ENCODE measurements at regions not wholly inside any gene's neighbourhood (a gene's known extent, or its start where the extent isn't known, plus 50 kb on each side); places are given as distances from the start of the nearest gene placed in this dataset.

- Histone ChIP-seq H3K9me3 (ENCODE audit: control insufficient read depth in 2 of 3, low read length in 3 of 3) (no peaks in the 10 kb centered on the region), H3K4me3 (ENCODE audit: low read length) (no peak overlapping the region), H3K36me3 (ENCODE audit: control insufficient read depth in 2 of 3, insufficient read depth in 3 of 3, low read length in 3 of 3) (no peaks in the 10 kb centered on the region), H3K27me3 (ENCODE audit: control insufficient read depth in 2 of 2, insufficient read depth in 2 of 2, low read length in 2 of 2) (no peaks in the 10 kb centered on the region), H3K4me1 (ENCODE audit: control insufficient read depth in 2 of 2, insufficient read depth in 2 of 2, low read length in 2 of 2) (no peaks in the 10 kb centered on the region), H3K27ac (ENCODE audit: low read depth, low read length) (no peak overlapping the region)
- H3K4me3 Mint-ChIP-seq, result no peak overlapping the region
- ATAC-seq (no peak), DNase-seq (no peak)
- peaks cover 0 to 3% (median 0%) of the 10 kb centered on the region in 11 donors for H3K9me3 Mint-ChIP-seq
- no peak overlapping the region for H3K27ac Mint-ChIP-seq
- intact Hi-C loops (cut with micrococcal nuclease), result no loop called here
- ChIA-PET CTCF (no interaction called here), POLR2A (no interaction called here)
- H3K36me3 Mint-ChIP-seq, result no peaks in the 10 kb centered on the region
- no peaks in the 10 kb centered on the region for H3K4me1 Mint-ChIP-seq
- peaks cover 0 to 6% (median 0%) of the 10 kb centered on the region in 5 donors for H3K27me3 Mint-ChIP-seq
Observed at GRCh38 chr6:98579941-98580340, 254.4 kb upstream of the POU3F2 start.

GRCh38 chr6:98581705-98582104 is 252.7 kb upstream of the POU3F2 start:
- DNase-seq, result no peak
- H3K4me1 Mint-ChIP-seq, result no peaks in the 10 kb centered on the region
- Histone ChIP-seq H3K4me3 (ENCODE audit: low read length) (no peak overlapping the region), H3K4me1 (ENCODE audit: control insufficient read depth in 2 of 2, insufficient read depth in 2 of 2, low read length in 2 of 2) (no peaks in the 10 kb centered on the region), H3K27me3 (ENCODE audit: control insufficient read depth in 2 of 2, insufficient read depth in 2 of 2, low read length in 2 of 2) (no peaks in the 10 kb centered on the region), H3K36me3 (ENCODE audit: control insufficient read depth in 2 of 3, insufficient read depth in 3 of 3, low read length in 3 of 3) (no peaks in the 10 kb centered on the region), H3K27ac (ENCODE audit: low read depth, low read length) (no peak overlapping the region), H3K9me3 (ENCODE audit: control insufficient read depth in 2 of 3, low read length in 3 of 3) (no peaks in the 10 kb centered on the region)
- CTCF ChIA-PET, result no interaction called here
- ATAC-seq, result no peak
- H3K9me3 Mint-ChIP-seq, result peaks cover 0 to 3% (median 0%) of the 10 kb centered on the region in 11 donors
- H3K36me3 Mint-ChIP-seq, result no peaks in the 10 kb centered on the region
- H3K27ac Mint-ChIP-seq, result no peak overlapping the region
- intact Hi-C loops (cut with micrococcal nuclease), result no loop called here
- H3K27me3 Mint-ChIP-seq, result peaks cover 0 to 6% (median 0%) of the 10 kb centered on the region in 5 donors
- H3K4me3 Mint-ChIP-seq, result no peak overlapping the region
- POLR2A ChIA-PET, result no interaction called here

- no peak overlapping the region for H3K27ac Mint-ChIP-seq
- no peak for DNase-seq
- H3K27me3 Mint-ChIP-seq, result peaks cover 0 to 12% (median 0%) of the 10 kb centered on the region in 5 donors
- Histone ChIP-seq H3K4me1 (ENCODE audit: control insufficient read depth in 2 of 2, insufficient read depth in 2 of 2, low read length in 2 of 2) (no peaks in the 10 kb centered on the region), H3K9me3 (ENCODE audit: control insufficient read depth in 2 of 3, low read length in 3 of 3) (no peaks in the 10 kb centered on the region), H3K27me3 (ENCODE audit: control insufficient read depth in 2 of 2, insufficient read depth in 2 of 2, low read length in 2 of 2) (no peaks in the 10 kb centered on the region), H3K36me3 (ENCODE audit: control insufficient read depth in 2 of 3, insufficient read depth in 3 of 3, low read length in 3 of 3) (no peaks in the 10 kb centered on the region), H3K27ac (ENCODE audit: low read depth, low read length) (no peak overlapping the region), H3K4me3 (ENCODE audit: low read length) (no peak overlapping the region)
- peaks cover 0 to 3% (median 0%) of the 10 kb centered on the region in 11 donors for H3K9me3 Mint-ChIP-seq
- intact Hi-C loops (cut with micrococcal nuclease), result no loop called here
- ChIA-PET POLR2A (no interaction called here), CTCF (no interaction called here)
- ATAC-seq, result no peak
- H3K4me3 Mint-ChIP-seq, result no peak overlapping the region
- no peaks in the 10 kb centered on the region for H3K4me1 Mint-ChIP-seq
- no peaks in the 10 kb centered on the region for H3K36me3 Mint-ChIP-seq
Observed at GRCh38 chr6:98583506-98583905, 250.9 kb upstream of the POU3F2 start.

GRCh38 chr6:98586163-98586562 is 248.2 kb upstream of the POU3F2 start:
- Histone ChIP-seq H3K27ac (ENCODE audit: low read depth, low read length) (no peak overlapping the region), H3K27me3 (ENCODE audit: control insufficient read depth in 2 of 2, insufficient read depth in 2 of 2, low read length in 2 of 2) (no peaks in the 10 kb centered on the region), H3K9me3 (ENCODE audit: control insufficient read depth in 2 of 3, low read length in 3 of 3) (no peaks in the 10 kb centered on the region), H3K4me3 (ENCODE audit: low read length) (no peak overlapping the region), H3K36me3 (ENCODE audit: control insufficient read depth in 2 of 3, insufficient read depth in 3 of 3, low read length in 3 of 3) (no peaks in the 10 kb centered on the region), H3K4me1 (ENCODE audit: control insufficient read depth in 2 of 2, insufficient read depth in 2 of 2, low read length in 2 of 2) (no peaks in the 10 kb centered on the region)
- no peaks in the 10 kb centered on the region for H3K4me1 Mint-ChIP-seq
- ChIA-PET CTCF (no interaction called here), POLR2A (no interaction called here)
- H3K36me3 Mint-ChIP-seq, result no peaks in the 10 kb centered on the region
- intact Hi-C loops (cut with micrococcal nuclease), result no loop called here
- ATAC-seq (no peak), DNase-seq (no peak)
- peaks cover 0 to 5% (median 3%) of the 10 kb centered on the region in 5 donors for H3K27me3 Mint-ChIP-seq
- peaks cover 0 to 4% (median 0%) of the 10 kb centered on the region in 11 donors for H3K9me3 Mint-ChIP-seq
- H3K27ac Mint-ChIP-seq, result no peak overlapping the region
- no peak overlapping the region for H3K4me3 Mint-ChIP-seq

GRCh38 chr6:98587555-98587954 is 246.8 kb upstream of the POU3F2 start:
- POLR2A ChIA-PET, result no interaction called here
- no peaks in the 10 kb centered on the region for H3K27me3 ChIP-seq (ENCODE audit: control insufficient read depth in 2 of 2, insufficient read depth in 2 of 2, low read length in 2 of 2)
- H3K4me3 ChIP-seq (ENCODE audit: low read length), result no peak overlapping the region
- no peak overlapping the region for H3K27ac ChIP-seq (ENCODE audit: low read depth, low read length)
- Mint-ChIP-seq H3K27me3 (peaks cover 0 to 5% (median 3%) of the 10 kb centered on the region in 5 donors), H3K36me3 (no peaks in the 10 kb centered on the region), H3K4me3 (no peak overlapping the region), H3K27ac (no peak overlapping the region), H3K9me3 (peaks cover 0 to 4% (median 0%) of the 10 kb centered on the region in 11 donors), H3K4me1 (no peaks in the 10 kb centered on the region)
- CTCF ChIA-PET, result no interaction called here
- DNase-seq, result no peak
- ATAC-seq, result no peak
- no peaks in the 10 kb centered on the region for H3K9me3 ChIP-seq (ENCODE audit: control insufficient read depth in 2 of 3, low read length in 3 of 3)
- intact Hi-C loops (cut with micrococcal nuclease), result no loop called here
- no peaks in the 10 kb centered on the region for H3K36me3 ChIP-seq (ENCODE audit: control insufficient read depth in 2 of 3, insufficient read depth in 3 of 3, low read length in 3 of 3)
- no peaks in the 10 kb centered on the region for H3K4me1 ChIP-seq (ENCODE audit: control insufficient read depth in 2 of 2, insufficient read depth in 2 of 2, low read length in 2 of 2)

- no peaks in the 10 kb centered on the region for H3K4me1 Mint-ChIP-seq
- DNase-seq (no peak), ATAC-seq (no peak)
- Histone ChIP-seq H3K36me3 (ENCODE audit: control insufficient read depth in 2 of 3, insufficient read depth in 3 of 3, low read length in 3 of 3) (no peaks in the 10 kb centered on the region), H3K4me1 (ENCODE audit: control insufficient read depth in 2 of 2, insufficient read depth in 2 of 2, low read length in 2 of 2) (no peaks in the 10 kb centered on the region), H3K4me3 (ENCODE audit: low read length) (no peak overlapping the region), H3K9me3 (ENCODE audit: control insufficient read depth in 2 of 3, low read length in 3 of 3) (no peaks in the 10 kb centered on the region), H3K27ac (ENCODE audit: low read depth, low read length) (no peak overlapping the region), H3K27me3 (ENCODE audit: control insufficient read depth in 2 of 2, insufficient read depth in 2 of 2, low read length in 2 of 2) (no peaks in the 10 kb centered on the region)
- no peaks in the 10 kb centered on the region for H3K36me3 Mint-ChIP-seq
- H3K27me3 Mint-ChIP-seq, result peaks cover 0 to 5% (median 3%) of the 10 kb centered on the region in 5 donors
- ChIA-PET CTCF (no interaction called here), POLR2A (no interaction called here)
- H3K27ac Mint-ChIP-seq, result no peak overlapping the region
- H3K9me3 Mint-ChIP-seq, result peaks cover 0 to 4% (median 0%) of the 10 kb centered on the region in 11 donors
- H3K4me3 Mint-ChIP-seq, result no peak overlapping the region
- intact Hi-C loops (cut with micrococcal nuclease), result no loop called here
Observed at GRCh38 chr6:98589536-98589935, 244.8 kb upstream of the POU3F2 start.

- peaks cover 0 to 4% (median 0%) of the 10 kb centered on the region in 11 donors for H3K9me3 Mint-ChIP-seq
- no peaks in the 10 kb centered on the region for H3K27me3 ChIP-seq (ENCODE audit: control insufficient read depth in 2 of 2, insufficient read depth in 2 of 2, low read length in 2 of 2)
- no peaks in the 10 kb centered on the region for H3K4me1 ChIP-seq (ENCODE audit: control insufficient read depth in 2 of 2, insufficient read depth in 2 of 2, low read length in 2 of 2)
- DNase-seq (no peak), ATAC-seq (no peak)
- no peaks in the 10 kb centered on the region for H3K36me3 Mint-ChIP-seq
- ChIA-PET POLR2A (no interaction called here), CTCF (no interaction called here)
- H3K27me3 Mint-ChIP-seq, result peaks cover 0 to 5% (median 0%) of the 10 kb centered on the region in 5 donors
- no peak overlapping the region for H3K27ac Mint-ChIP-seq
- no peaks in the 10 kb centered on the region for H3K9me3 ChIP-seq (ENCODE audit: control insufficient read depth in 2 of 3, low read length in 3 of 3)
- intact Hi-C loops (cut with micrococcal nuclease), result no loop called here
- H3K4me3 ChIP-seq (ENCODE audit: low read length), result no peak overlapping the region
- H3K27ac ChIP-seq (ENCODE audit: low read depth, low read length), result no peak overlapping the region
- no peak overlapping the region for H3K4me3 Mint-ChIP-seq
- no peaks in the 10 kb centered on the region for H3K4me1 Mint-ChIP-seq
- H3K36me3 ChIP-seq (ENCODE audit: control insufficient read depth in 2 of 3, insufficient read depth in 3 of 3, low read length in 3 of 3), result no peaks in the 10 kb centered on the region
Observed at GRCh38 chr6:98590136-98590681, 244.2 kb upstream of the POU3F2 start.
